ENCODE measurements at regions not wholly inside any gene's neighbourhood (a gene's known extent, or its start where the extent isn't known, plus 50 kb on each side); places are given as distances from the start of the nearest gene placed in this dataset.

GRCh38 chr13:34103854-34104253, 285.9 kb downstream of the RFC3 start:
- no peak overlapping the region for H3K4me3 ChIP-seq (ENCODE audit: low read depth, low read length)

DNA sequence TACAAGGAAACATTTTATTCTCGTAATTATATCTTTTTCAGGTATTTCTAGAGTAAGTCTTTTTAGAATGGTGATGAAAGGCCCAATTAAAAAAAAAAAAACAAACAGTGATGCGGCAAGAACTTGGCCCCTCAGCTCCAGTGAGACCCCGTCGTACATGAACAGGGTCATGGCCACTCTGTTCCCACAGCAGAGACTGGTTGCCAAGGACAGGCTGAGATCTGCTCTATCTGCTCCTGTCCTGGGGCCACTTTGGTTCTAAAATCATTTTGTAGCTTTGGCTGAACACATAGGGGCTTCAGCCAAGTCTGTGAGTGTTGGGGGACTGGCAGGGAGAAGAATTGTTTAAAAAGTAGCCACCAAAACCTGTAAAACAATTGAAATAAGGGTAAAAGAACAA, 286.9 kb downstream of the RFC3 start:
- no peak overlapping the region for H3K4me3 ChIP-seq (ENCODE audit: low read depth, low read length)

DNA sequence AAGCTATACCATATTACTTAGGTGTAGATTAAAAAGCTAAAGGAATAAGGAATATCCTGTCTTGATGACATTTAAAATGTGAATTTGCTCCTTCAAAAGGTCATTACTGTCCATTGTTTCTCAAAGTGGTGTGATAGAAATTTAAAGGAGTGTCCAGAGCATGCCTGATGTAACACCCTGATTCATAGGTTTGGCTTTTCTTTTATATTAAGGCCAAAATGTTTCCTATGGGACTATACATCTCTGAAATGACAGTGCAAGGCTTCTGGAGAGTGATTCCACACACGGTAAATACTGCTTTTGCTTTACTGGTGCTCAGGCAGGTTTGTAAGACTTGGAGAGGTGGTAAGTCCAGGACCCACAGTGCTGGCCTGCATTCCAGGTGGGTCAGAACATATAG, 289.9 kb downstream of the RFC3 start:
- H3K4me3 ChIP-seq (ENCODE audit: low read depth, low read length), result no peak overlapping the region

DNA sequence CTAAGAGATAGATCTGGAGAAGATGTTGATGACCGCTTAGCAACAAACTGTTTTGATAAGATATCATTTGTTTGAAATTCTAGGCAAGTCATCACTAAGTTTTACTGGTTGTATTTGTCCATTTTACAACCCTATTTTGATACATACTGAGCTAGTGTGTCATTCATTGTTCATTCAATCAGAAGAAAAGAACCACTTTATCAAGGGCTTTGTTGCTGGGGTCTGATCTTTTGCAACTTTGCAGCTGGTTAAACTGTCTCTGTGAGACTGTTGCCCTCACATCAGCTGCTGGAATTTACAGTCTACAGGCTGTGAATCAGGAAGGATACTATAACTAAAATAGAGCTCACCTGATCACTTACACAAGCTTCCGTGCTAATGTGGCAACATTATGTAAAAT, 290.5 kb downstream of the RFC3 start:
- H3K4me3 ChIP-seq (ENCODE audit: low read depth, low read length), result no peak overlapping the region

DNA sequence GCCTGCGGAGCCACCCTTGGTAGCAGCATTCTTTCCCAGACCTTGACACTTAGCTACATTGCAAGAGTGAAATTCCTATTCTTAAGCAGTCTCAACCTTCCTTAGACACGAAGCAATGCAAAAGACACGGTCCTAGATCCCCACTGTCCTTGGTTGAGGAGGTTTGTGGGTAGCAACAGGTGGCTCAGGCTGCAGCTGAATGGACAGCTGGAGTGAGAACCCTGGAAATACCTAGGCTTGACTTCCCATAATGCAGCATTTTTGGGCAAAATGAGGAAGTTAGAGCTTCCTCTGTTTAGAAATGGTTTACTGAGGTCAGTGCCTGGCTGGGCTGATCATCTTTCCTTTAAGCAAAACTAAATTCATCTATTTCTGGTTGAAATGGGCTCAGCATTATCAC, 296.6 kb downstream of the RFC3 start:
- H3K4me3 ChIP-seq (ENCODE audit: low read depth, low read length), result no peak overlapping the region

- H3K4me3 ChIP-seq (ENCODE audit: low read depth, low read length), result no peak overlapping the region
These were observed 298.7 kb downstream of the RFC3 start for GRCh38 chr13:34116651-34117050.

DNA sequence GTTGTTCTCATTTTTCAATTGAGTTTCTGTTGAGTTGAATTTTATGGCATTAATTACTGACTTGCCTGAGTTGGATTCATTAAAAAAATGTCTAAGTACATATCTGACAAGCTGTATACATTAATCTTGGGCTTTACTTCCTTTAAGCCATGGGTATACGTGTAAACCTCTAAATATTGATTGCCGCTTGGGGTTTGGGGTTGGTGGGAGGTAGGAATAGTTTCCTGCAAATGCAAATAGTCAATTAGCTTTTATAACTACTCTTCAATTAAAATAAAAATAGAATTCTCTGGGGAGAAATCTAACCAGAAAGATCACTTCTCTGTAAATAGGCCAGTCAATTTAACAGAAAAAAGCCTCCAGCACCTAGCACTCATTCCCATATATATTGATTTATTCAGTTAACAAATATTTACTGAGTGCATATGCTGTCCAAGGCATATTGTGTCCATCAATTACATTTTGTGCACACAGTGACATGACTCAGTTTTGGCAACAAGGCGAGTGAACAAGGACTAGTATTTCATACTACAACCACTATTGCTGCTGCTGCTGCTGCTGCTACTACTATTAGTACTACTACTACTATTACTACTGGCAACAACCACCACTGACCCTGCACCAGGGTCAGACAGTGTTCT, 306.8 kb downstream of the RFC3 start:
- no peak overlapping the region for H3K4me3 ChIP-seq (ENCODE audit: low read depth, low read length)

DNA sequence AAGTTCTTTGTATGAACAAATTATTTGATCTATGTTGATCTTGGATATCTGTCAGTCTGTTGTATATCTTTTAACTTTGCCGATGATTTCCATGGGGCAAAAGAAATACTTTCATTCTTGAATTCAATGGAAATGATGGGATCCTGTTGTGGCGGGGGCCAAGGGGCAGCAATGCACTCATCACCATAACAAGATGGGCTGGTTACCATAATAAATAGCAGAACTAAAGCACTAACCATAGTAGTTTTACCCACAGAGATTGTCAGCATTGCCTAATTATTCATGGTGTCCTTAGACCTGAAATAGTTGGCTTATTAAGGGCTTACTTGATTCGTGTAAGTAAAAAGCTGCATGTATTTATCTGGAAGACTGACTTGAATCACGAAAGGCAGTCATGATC, 309.6 kb downstream of the RFC3 start:
- no peak overlapping the region for H3K4me3 ChIP-seq (ENCODE audit: low read depth, low read length)

DNA sequence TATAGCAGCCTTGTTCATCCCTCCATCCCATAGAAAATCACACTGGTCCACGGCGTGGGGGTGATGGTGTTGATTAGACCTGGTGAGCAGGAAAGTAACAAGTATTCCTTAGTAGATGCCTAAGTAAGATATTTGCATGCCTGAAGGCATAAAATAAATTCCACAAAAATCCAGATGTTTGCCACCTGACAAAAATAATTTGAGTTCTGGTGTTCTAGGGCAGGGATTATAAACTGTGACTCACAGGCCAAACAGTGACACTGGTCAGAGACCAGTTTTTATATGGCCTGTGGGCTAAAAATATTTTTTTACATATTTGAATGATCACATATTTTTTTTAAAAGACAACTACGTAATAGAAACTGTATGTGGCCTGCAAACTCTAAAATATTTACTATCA, 310.7 kb downstream of the RFC3 start:
- no peak overlapping the region for H3K4me3 ChIP-seq (ENCODE audit: low read depth, low read length)

DNA sequence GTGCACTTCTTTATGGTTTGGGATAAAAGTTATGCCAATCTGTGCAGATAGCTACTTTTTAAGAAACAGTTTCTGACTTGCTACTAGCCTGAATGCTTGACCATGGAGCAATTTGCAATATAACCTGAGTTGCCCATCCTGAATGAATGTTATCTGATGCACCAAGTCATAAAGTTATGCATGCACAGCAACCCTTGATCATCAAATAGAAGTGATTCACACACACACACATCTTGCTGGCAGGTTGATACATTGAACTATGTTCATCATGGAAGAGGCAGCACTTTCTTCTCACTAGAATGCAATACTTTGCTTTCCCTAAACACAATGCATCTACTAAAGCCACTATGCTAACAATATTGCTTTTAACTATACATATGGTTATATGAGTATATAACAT, 311.5 kb downstream of the RFC3 start:
- no peak overlapping the region for H3K4me3 ChIP-seq (ENCODE audit: low read depth, low read length)

DNA sequence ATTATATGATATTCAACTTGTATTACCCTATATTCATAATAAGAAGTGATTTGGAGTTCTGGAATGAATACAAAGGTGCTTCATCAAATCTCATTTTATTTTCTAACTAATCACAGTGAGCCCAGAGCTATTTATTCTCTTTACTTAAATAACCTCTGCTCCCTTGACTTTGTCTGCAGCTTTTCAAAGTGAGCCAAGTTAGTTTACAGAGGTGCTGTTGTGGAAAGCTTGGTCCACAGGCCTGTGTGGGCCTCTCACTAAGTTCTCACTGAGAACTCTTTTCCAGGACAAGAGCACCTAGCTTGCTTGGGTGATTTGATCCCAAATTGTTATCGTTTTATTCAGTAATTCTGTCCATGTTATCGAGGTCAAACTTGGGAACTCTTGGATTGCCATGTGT, 319.3 kb downstream of the RFC3 start:
- no peak overlapping the region for H3K4me3 ChIP-seq (ENCODE audit: low read depth, low read length)

DNA sequence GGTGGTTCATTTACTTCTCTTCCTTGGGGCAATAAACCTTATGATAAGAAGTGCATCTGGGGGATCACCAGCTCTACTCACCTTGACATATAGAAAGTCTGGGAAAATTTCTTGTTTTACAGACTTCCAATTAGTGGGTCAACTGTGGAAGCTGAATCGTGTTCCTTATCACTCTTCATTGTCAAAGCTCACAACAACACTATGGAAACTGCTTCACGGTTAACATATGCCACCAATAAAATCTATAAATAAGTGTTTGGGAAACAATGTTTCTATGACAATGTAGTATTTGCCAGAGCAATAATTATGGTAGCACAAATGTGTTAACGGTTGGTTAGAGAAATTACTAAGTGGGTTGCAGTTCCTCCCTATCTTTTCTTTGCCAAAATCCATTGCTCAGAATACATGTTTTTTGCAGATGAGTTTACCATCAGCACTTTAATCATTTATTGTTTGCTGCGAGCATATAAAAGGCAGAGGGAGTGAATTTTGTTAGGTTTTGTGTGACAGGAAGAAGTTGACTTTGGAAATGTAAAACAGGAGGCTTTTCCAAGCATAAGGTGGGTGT, 321.8 kb downstream of the RFC3 start:
- H3K4me3 ChIP-seq (ENCODE audit: low read depth, low read length), result no peak overlapping the region

GRCh38 chr13:34143637-34144036, 325.7 kb downstream of the RFC3 start:
- no peak overlapping the region for H3K4me3 ChIP-seq (ENCODE audit: low read depth, low read length)

GRCh38 chr13:34144142-34144541, 326.2 kb downstream of the RFC3 start:
- H3K4me3 ChIP-seq (ENCODE audit: low read depth, low read length), result no peak overlapping the region

DNA sequence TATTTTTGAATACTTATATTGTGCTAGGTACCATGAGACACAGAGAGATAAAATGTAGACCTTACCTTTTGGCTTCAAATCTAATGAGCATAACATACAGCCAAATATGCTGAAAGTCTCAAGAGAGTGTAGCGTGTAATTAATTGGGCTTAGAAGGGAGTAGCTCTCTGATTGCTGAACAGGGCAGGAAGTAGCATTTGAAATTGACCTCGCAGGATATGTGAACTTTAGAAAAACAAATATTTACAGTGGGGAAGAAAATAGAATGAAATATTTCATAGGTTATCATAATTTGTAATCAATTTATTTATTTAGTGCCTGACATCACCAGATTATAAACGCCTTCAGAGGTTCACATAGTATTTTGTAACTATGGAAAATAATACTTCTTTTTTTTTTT, 327.1 kb downstream of the RFC3 start:
- H3K4me3 ChIP-seq (ENCODE audit: low read depth, low read length), result no peak overlapping the region

DNA sequence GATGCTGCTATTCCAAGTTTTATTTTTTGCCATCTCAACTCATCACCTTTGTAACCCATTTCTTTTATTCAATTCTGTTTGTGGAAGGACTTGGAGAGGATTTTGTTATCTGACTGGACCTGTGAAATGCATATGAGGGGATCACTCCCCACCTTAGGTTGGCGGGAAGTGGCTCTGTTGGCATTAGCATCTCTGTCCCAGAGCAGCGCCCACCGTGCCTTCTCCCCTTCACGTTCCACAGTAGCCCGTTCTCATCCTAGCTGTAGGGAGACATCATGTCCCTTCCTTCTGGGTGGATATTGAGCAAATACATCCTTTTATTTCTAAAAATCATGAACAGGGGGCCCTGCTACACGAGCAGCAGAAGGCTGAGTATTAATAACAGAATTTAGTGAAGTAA, 330.4 kb downstream of the RFC3 start:
- no peak overlapping the region for H3K4me3 ChIP-seq (ENCODE audit: low read depth, low read length)

- no peak overlapping the region for H3K4me3 ChIP-seq (ENCODE audit: low read depth, low read length)
These were observed 333.9 kb downstream of the RFC3 start for GRCh38 chr13:34151885-34152284.

DNA sequence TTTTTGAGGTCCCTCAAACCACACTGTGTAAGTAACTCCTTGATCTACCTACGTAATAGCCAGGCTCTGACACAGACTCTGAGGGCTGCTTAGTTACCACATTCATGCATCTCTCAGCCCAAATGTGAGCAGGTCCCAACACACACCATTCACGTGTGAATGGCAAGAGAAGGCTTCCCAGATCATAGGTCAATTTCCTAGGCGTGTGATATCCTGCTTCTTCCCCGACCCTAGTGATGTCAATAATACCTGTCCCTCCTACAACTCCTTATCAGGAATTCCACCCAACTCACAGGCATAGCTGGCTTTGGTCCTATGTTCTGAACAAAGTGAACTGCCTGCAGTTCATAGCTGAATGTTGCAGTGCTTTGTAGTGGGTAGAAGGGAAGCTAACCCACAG, 334.5 kb downstream of the RFC3 start:
- no peak overlapping the region for H3K4me3 ChIP-seq (ENCODE audit: low read depth, low read length)

DNA sequence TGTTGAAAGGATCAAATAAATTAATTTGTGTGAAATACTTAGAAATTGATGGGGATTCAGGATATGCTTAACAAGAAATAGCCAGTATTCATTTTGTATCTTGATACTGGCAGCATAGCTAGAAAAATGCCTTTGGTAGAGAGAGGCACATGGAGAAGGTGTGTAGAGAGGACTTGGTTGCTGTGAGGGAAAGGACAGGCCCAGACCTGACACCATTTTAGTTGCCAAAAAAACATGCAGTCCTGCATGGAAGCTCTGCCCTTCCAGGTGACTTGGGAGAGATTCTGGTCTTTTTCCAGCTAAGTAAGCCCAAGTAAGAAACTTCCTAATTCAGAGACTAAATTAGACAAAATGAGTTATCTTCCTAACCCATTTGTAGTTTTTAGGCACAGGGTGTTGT, 335.0 kb downstream of the RFC3 start:
- H3K4me3 ChIP-seq (ENCODE audit: low read depth, low read length), result no peak overlapping the region

DNA sequence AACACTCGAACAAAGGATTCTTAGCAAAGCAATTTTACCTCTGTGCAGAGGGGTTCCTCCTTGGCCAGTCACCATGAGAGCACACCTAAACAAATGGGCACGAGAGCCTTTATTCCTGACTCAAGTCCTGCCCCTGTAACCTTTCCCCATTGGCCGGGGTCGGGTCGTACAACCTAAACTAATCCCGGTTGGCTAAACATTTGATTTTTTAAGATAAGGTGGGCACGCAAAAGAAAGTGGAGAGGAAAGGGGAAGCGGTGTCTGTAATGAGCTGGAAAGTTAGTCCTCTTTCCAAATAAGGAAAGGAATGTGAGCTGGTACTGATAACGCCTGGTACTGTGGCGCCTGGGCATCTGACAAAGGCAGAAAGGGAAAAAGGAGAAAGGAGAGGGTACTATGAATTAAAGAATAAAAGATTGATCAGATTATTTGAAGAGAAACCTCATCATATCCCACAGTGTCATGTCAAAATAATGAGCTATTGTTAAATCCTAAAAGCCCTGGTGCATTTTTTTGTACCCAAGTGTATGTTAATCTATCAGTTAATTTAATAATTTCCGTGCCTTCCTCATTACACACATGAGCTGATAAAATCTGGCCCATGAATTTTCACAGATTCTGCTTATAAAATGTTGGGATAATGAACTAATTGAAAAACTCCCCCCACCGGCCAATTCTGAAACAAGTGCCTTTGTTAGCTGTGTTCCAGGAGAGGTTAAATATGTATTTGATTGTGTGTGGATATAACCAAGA, 335.7 kb downstream of the RFC3 start:
- H3K4me3 ChIP-seq (ENCODE audit: low read depth, low read length), result no peak overlapping the region

DNA sequence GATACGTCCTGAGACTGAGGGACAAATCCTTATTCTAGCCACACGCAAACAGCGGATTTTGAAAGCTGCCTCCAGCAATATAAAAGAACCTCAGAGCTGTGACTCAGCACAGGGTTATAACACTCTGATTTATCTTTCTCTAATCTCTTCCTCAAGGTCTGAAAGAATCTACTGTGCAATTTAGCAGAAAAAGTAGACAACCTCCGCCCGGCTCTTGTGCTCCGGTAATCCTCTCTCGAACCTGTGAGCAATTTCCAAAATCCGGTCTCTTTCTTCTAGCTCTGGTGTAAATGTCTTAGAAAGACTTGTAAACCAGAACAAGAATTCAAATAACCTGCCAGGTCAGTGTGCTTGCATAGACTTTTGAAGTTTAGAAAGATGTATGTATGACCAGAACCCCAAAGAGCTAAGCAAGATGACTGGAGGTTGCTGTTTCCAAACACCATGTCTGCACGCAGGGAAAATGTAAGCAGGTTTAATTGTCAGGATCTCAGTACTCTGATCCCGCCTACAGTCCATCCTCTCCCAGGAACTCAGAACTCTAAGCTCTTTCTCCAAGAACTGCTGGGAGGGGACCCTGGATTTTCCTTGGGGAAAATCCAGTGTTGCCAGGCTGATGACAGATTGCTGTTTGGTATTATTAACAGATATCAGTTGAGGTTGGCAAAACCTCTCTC, 338.1 kb downstream of the RFC3 start:
- H3K4me3 ChIP-seq (ENCODE audit: low read depth, low read length), result no peak overlapping the region

DNA sequence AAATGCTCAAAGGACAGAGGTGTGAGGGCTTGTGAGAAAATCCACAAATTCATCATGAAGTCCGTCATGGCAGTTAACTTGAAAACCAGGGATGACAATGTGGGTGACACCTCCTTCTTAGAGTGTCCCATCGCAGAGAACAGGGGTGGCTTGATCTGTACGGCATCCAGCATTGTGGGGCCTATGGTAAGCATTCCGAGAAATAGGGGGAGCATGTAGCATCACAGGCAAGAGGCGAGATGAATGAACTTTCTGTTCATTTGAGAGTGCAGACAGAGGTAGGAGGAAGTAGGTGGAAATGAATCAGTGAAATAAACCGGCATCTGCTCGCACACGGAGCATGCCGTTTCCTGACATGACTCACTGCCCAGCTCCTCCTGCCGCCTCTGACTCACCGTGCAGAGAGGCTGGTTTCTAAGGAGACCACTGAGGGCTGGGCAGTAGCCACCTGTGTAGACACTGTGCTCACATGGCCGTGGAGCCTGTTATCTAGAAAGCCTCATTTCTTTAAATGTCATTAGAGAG, 339.0 kb downstream of the RFC3 start:
- no peak overlapping the region for H3K4me3 ChIP-seq (ENCODE audit: low read depth, low read length)

Measured in iPS-11a (cell line).